ENCODE measurements at regions not wholly inside any gene's neighbourhood (a gene's known extent, or its start where the extent isn't known, plus 50 kb on each side); places are given as distances from the start of the nearest gene placed in this dataset.

- Histone ChIP-seq H3K27ac (ENCODE audit: low read depth) (no peak overlapping the region), H3F3A (replicated peaks; ENCODE audit: low read depth) (no peaks in the 10 kb centered on the region), H3K4me2 (no peak overlapping the region), H3K36me3 (ENCODE audit: insufficient read depth) (no peaks in the 10 kb centered on the region), H3K27me3 (ENCODE audit: insufficient read depth) (no peaks in the 10 kb centered on the region), H4K20me1 (replicated peaks; ENCODE audit: insufficient read depth) (no peaks in the 10 kb centered on the region), H3K4me3 (no peak overlapping the region), H3K79me2 (replicated peaks; ENCODE audit: insufficient read depth) (no peaks in the 10 kb centered on the region), H2AFZ (no peak overlapping the region), H3K9me2 (ENCODE audit: insufficient read depth) (no peaks in the 10 kb centered on the region), H3K4me1 (ENCODE audit: insufficient read depth) (no peaks in the 10 kb centered on the region)
- no peaks in the 10 kb centered on the region for H3K27me3 Mint-ChIP-seq (ENCODE audit: insufficient read depth, low read depth, poor library complexity)
- no peak overlapping the region for H3K4me3 Mint-ChIP-seq
- H3K36me3 Mint-ChIP-seq (ENCODE audit: low read depth), result no peaks in the 10 kb centered on the region
- TF ChIP-seq ZNF114 (CRISPR knock-in tag; IDR thresholded peaks at IDR 0.05) (no peak), STAT1 (IDR thresholded peaks at IDR 0.05; ENCODE audit: unreplicated experiment) (no peak), POLR2AphosphoS5 (IDR thresholded peaks at IDR 0.05; ENCODE audit: low read depth) (no peak), CREB1 (CRISPR knock-in tag; IDR thresholded peaks at IDR 0.05; ENCODE audit: low read depth) (no peak), EZH2 (IDR thresholded peaks at IDR 0.05; ENCODE audit: low read depth, unreplicated experiment) (no peak), JUNB (IDR thresholded peaks at IDR 0.05; ENCODE audit: unreplicated experiment) (no peak), ZNF331 (CRISPR knock-in tag; IDR thresholded peaks at IDR 0.05; ENCODE audit: low read depth) (no peak), ETS1 (IDR thresholded peaks at IDR 0.05) (no peak), NANOG (IDR thresholded peaks at IDR 0.05; ENCODE audit: borderline replicate concordance) (no peak), ZNF462 (CRISPR knock-in tag; IDR thresholded peaks at IDR 0.05) (no peak), EZH2phosphoT487 (IDR thresholded peaks at IDR 0.05; ENCODE audit: unreplicated experiment) (no peak)
- TF ChIP-seq, protein P1, sequence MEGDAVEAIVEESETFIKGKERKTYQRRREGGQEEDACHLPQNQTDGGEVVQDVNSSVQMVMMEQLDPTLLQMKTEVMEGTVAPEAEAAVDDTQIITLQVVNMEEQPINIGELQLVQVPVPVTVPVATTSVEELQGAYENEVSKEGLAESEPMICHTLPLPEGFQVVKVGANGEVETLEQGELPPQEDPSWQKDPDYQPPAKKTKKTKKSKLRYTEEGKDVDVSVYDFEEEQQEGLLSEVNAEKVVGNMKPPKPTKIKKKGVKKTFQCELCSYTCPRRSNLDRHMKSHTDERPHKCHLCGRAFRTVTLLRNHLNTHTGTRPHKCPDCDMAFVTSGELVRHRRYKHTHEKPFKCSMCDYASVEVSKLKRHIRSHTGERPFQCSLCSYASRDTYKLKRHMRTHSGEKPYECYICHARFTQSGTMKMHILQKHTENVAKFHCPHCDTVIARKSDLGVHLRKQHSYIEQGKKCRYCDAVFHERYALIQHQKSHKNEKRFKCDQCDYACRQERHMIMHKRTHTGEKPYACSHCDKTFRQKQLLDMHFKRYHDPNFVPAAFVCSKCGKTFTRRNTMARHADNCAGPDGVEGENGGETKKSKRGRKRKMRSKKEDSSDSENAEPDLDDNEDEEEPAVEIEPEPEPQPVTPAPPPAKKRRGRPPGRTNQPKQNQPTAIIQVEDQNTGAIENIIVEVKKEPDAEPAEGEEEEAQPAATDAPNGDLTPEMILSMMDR (conservative IDR thresholded peaks at IDR 0.05; ENCODE audit: low read depth in 2 of 2), result no peak
- TF ChIP-seq, protein P2, sequence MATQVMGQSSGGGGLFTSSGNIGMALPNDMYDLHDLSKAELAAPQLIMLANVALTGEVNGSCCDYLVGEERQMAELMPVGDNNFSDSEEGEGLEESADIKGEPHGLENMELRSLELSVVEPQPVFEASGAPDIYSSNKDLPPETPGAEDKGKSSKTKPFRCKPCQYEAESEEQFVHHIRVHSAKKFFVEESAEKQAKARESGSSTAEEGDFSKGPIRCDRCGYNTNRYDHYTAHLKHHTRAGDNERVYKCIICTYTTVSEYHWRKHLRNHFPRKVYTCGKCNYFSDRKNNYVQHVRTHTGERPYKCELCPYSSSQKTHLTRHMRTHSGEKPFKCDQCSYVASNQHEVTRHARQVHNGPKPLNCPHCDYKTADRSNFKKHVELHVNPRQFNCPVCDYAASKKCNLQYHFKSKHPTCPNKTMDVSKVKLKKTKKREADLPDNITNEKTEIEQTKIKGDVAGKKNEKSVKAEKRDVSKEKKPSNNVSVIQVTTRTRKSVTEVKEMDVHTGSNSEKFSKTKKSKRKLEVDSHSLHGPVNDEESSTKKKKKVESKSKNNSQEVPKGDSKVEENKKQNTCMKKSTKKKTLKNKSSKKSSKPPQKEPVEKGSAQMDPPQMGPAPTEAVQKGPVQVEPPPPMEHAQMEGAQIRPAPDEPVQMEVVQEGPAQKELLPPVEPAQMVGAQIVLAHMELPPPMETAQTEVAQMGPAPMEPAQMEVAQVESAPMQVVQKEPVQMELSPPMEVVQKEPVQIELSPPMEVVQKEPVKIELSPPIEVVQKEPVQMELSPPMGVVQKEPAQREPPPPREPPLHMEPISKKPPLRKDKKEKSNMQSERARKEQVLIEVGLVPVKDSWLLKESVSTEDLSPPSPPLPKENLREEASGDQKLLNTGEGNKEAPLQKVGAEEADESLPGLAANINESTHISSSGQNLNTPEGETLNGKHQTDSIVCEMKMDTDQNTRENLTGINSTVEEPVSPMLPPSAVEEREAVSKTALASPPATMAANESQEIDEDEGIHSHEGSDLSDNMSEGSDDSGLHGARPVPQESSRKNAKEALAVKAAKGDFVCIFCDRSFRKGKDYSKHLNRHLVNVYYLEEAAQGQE (IDR thresholded peaks at IDR 0.05; ENCODE audit: unreplicated experiment), result no peak
- ATAC-seq (no peak), DNase-seq (ENCODE audit: low spot score) (no peak)
- no peak overlapping the region for H3K27ac Mint-ChIP-seq
- H3K9me3 Mint-ChIP-seq, result no peaks in the 10 kb centered on the region; the same call in 2 of the 3 replicates
- no peaks in the 10 kb centered on the region for H3K4me1 Mint-ChIP-seq
These were observed 431.6 kb upstream of the MAOA start for GRCh38 chrX:43224496-43224895.

All from GM23338 (cell line).